GM18499 (cell line): ENCODE measurements at regions not wholly inside any gene's neighbourhood (a gene's known extent, or its start where the extent isn't known, plus 50 kb on each side); places are given as distances from the start of the nearest gene placed in this dataset.
"Not testable (repeated sequence)": the region's sequence is repeated elsewhere in the genome, so short reads cannot be mapped to it uniquely, and the experiment has no call there.

Experiments used
- ATAC-seq: cut with Tn5 transposase; IDR thresholded peaks from one replicate; pipeline ENCODE4 v1.9.1; 2021; ENCODE audit warnings: moderate number of reproducible peaks; ENCODE audit not compliant: insufficient read depth, unreplicated experiment

DNA sequence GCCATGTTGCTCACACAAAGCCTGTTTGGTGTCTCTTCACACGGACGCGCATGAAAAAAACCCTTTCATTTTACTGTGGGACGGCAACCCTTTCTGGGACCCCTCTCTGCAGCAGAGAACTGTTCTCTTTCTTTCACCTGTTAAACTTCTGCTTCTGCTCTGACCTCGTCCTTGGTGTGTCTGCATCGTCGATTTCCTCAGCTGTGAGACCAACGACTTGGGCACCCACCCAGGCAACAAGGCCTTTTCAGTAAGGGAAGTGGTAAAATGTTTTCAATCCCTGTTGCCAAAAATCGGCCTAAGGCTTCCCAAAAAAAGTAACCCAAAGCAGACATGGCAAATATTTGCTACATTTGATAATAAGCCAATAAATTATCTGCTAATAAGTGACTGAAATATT lies 515.3 kb downstream of the IRS2 start:
- ATAC-seq, result no peak

- not testable (repeated sequence) for ATAC-seq
These were observed 517.0 kb downstream of the IRS2 start for GRCh38 chr13:109269381-109269780.

GRCh38 chr13:109268492-109268891 lies 517.9 kb downstream of the IRS2 start:
- not testable (repeated sequence) for ATAC-seq

DNA sequence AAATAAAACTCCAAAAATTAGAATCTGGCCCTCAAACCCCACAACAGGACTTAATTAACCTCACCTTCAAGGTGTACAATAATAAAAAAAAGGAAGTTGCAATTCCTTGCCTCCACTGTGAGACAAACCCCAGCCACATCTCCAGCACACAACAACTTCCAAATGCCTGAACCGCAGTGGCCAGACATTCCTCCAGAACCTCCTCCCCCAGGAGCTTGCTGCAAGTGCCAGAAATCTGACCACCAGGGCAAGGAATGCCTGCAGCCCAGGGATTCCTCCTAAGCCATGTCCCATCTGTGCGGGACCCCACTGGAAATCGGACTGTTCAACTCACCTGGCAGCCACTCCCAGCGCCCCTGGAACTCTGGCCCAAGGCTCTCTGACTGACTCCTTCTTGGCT lies 519.0 kb downstream of the IRS2 start:
- ATAC-seq, result not testable (repeated sequence)

DNA sequence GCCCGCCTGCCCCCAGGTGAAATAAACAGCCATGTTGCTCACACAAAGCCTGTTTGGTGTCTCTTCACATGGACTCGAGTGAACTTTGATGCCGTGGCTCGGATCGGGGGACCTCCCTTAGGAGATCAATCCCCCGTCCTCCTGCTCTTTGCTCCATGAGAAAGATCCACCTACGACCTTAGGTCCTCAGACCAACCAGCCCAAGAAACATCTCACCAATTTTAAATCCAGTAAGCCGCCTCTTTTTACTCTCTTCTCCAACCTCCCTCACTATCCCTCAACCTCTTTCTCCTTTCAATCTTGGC lies 521.0 kb downstream of the IRS2 start:
- not testable (repeated sequence) for ATAC-seq

DNA sequence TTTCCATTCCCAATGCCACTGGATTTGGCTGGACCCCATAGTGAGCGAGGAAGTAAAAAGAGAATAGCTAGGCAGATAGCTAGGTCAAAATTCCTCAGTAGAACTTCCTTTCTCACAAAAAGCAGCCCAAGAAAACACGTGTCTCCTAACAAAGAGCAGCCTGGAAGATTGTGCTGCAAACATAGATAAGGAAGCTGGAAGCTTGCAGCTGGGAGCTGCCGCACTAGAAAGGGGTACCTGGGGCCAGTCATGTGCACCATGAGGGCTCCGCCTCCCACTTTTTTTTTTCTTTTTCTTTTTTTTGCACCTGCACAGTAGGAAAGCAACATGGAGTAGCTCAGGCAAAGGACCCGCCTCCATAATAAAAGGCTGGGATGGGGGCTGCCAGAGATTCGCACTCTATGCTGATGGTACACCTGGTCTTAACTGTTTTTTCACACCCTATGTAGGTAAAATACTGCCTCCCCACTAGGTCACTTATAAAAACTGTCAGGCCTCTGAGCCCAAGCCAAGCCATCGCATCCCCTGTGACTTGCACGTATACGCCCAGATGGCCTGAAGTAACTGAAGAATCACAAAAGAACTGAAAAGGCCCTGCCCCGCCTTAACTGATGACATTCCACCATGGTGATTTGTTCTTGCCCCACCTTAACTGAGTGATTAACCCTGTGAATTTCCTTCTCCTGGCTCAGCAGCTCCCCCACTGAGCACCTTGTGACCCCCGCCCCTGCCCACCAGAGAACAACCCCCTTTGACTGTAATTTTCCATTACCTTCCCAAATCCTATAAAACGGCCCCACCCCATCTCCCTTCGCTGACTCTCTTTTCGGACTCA lies 521.6 kb downstream of the IRS2 start:
- ATAC-seq, result not testable (repeated sequence)

- not testable (repeated sequence) for ATAC-seq
These were observed 528.6 kb downstream of the IRS2 start for GRCh38 chr13:109257761-109258157.
